ENCODE measurements at regions not wholly inside any gene's neighbourhood (a gene's known extent, or its start where the extent isn't known, plus 50 kb on each side); places are given as distances from the start of the nearest gene placed in this dataset.

DNA sequence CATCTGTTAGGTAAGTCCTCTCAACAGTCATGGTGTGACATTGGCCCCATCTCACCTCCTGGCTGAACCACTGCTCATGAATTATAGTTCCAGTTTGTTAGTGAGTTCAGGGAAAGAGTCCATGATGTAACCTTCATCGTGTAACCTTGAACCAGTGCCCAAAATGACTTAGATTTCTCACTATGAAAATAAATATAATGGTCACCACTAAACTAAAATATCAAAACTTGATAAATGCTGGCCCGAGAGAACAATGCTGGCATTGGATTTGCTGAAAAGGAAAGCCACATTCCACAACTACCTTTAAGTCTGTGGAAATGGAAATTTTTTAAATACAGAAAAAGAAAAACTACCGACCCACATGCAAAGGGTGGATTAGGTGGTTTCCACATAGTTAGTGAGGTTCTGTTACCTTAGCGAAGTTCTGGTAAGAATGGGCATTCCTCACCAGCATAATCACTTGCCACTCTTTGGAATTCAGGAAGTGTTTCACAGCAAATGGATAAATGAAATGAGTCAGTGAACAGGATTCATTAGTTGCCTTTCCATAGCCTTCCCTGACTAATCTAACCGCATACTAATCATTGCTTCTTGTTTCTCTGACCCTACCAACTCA, 133.9 kb upstream of the CTAGE1 start:
- TF ChIP-seq CTCF (IDR thresholded peaks at IDR 0.05): no peak
- TF ChIP-seq POLR2A (IDR thresholded peaks at IDR 0.05): no peak

Data from body of pancreas (tissue), 4 donors.